ENCODE measurements at regions not wholly inside any gene's neighbourhood (a gene's known extent, or its start where the extent isn't known, plus 50 kb on each side); places are given as distances from the start of the nearest gene placed in this dataset.
"Not testable (repeated sequence)": the region's sequence is repeated elsewhere in the genome, so short reads cannot be mapped to it uniquely, and the experiment has no call there.

DNA sequence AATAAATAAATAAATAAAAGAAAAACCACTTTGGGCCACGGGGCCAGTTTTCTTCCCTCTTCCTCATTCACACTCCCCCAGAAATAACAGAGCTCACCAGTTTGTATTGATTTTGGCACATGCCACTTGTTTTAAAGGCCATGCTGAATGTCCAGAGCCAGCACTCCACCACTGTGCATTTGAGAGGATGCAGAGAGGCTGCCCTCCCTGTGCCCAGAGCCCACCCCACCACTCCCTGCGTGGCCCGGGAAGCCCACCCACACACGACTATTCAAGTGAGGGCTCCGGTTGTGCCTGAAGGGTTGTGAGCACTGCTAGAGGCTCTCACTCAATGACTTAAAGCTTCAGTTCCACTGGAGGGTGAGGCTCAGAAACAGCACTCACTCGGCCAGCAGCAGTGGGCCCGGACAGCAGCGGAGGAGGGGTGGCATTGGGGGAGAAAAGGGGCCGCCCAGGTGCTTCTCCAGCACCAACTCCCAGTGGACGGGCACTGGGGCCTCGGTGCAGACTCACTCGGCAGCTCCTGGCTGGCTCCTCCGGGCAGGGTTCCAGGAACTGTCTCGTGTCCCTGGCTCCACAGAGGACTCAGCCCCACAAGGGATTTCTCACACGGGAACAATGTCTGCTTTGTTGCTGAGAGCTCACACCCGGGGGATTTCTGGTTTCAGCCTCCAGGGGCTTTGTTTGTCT lies 112.7 kb downstream of the SHANK2 start:
- in situ Hi-C loops (cut with HindIII; ENCODE audit: low pct_unique_long_range_greater_than_20kb, low sequenced_read_pairs): no loop called here
- no peak for DNase-seq (ENCODE audit: low read depth)

- no peak for DNase-seq (ENCODE audit: low read depth)
- in situ Hi-C loops (cut with HindIII; ENCODE audit: low pct_unique_long_range_greater_than_20kb, low sequenced_read_pairs): no loop called here
Measured at GRCh38 chr11:71138737-71139425, 113.5 kb downstream of the SHANK2 start.

DNA sequence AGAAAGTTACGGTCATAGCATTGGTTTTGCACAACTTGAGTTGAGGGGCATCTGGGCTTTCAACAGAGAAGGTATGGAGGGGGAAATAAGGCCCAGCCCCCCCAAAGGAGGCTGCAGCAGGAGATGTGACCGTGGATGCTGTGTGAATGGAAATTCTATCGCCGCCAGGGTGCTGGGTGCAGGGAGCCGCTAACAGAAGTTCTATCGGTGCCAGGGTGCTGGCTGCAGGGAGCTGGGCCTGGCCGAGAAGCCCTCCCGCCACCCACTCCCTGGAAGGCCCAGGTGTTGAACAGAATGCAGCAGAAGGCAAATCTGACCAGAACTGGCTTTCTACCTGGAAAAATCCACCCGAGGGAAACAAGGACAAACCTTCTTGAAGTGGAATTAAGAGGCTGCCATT lies 115.0 kb downstream of the SHANK2 start:
- in situ Hi-C loops (cut with HindIII; ENCODE audit: low pct_unique_long_range_greater_than_20kb, low sequenced_read_pairs): no loop called here
- no peak for DNase-seq (ENCODE audit: low read depth)

DNA sequence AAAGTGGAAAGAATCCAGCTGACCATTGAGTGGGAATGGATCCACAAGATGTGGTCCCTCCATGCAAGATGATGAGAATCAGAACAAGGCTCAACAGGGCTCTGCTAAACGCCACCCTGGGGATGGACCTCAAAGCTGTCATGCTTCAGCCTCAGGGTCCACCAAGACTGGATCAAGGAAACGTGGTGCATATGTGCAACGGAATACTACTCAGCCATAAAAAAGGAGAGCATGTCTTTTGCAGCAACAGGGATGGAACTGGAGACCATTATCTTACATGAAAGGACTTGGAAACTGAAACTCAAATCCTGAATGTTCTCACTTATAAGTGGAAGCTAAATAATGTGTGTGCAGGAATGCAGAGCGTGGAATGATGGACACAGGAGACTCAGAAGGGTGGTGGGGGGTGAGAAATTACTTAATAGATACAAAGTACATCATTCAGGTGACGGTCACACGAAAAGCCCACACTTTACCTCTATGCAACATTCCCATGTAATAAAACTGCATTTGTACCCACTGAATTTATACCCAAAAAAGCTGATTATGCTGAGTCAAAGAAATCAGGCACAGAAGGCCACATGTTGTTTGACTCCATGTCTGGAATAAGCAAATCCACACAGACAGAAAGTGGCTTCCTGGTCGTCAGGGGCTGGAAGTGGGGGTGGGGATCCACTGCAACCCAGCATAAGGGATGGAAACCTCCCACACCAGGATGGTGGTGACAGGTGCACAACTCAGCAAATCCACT lies 116.1 kb downstream of the SHANK2 start:
- in situ Hi-C loops (cut with HindIII; ENCODE audit: low pct_unique_long_range_greater_than_20kb, low sequenced_read_pairs): no loop called here
- DNase-seq (ENCODE audit: low read depth): no peak

- no peak for DNase-seq (ENCODE audit: low read depth)
- in situ Hi-C loops (cut with HindIII; ENCODE audit: low pct_unique_long_range_greater_than_20kb, low sequenced_read_pairs): no loop called here
Measured at GRCh38 chr11:71135112-71135511, 117.3 kb downstream of the SHANK2 start.

DNA sequence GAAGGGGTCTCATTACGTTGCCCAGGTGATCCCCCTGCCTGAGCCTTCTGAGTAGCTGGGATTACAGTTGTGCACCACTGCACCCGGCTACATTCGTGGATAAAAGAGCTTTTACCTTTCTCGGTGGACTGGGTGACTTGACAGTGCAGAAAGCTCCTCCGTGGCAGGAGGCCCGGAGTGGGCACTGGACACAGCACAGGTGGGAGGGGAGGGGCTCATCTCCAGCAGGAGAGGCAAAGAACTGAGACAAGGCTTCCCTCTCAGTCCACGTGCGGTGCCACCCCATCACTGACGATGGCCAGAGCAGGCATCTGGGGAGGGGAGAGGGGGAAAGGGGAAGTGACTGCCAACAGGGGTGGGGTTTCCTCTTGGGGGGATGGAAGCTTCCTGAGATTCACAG lies 118.4 kb downstream of the SHANK2 start:
- no peak for DNase-seq (ENCODE audit: low read depth)
- in situ Hi-C loops (cut with HindIII; ENCODE audit: low pct_unique_long_range_greater_than_20kb, low sequenced_read_pairs): no loop called here

DNA sequence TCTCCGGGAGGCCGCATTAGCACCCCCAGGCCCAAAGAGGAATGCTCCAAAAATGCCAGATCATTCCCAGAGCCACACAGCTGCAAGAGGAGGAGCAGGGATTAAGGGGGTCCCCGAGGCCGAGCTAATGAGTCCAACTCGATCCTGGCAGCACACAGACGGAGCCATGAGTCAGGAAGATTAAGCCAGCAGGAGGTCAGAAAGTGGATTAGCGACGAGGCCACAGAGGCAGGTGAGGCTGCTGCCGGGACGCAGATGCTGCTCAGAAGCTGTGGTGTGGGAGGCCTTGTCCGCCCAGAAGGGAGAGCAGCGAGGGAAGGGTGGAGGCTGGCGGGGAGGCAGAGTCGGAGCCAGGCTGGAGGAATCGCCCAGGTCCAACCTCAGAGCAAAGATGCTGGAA lies 120.5 kb downstream of the SHANK2 start:
- in situ Hi-C loops (cut with HindIII; ENCODE audit: low pct_unique_long_range_greater_than_20kb, low sequenced_read_pairs): no loop called here
- DNase-seq (ENCODE audit: low read depth): no peak

DNA sequence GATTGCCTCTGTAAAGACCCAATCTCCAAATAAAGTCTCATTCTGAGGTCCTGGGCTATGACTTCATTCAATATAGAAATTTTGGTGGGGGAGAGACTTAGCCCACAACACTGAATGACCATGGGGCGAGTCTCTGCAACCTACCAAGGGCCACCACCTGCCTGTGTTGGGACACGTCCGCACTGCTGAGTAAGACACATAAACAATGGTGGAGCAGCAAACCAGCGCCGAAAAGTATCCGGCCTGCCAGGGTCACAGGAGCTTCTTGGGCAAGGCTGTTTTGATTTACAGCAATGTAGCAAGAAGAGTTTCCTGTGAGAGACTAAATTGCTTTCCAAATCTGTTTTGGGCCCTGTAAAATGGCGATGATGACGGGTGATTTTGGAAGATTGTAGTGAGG lies 122.3 kb downstream of the SHANK2 start:
- in situ Hi-C loops (cut with HindIII; ENCODE audit: low pct_unique_long_range_greater_than_20kb, low sequenced_read_pairs): no loop called here
- DNase-seq (ENCODE audit: low read depth): no peak

DNA sequence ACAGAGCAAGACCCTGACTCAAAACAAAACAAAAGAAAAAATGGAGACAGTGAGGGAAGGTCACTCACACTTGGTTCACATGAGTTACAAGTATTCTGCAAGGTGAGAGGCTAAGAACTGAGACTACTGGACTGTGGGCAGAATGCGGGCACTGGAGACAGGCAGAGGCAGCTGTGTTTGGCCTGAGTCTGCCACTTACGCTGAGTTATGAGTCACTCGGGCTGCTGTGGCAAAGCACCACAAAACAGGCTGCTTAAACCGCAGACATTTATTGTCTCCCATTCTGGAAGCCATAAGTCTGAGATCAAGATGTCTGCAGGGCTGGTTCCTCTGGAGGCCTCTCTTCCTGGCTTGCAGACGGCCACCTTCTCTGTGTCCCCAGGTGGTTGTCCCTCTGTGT lies 122.8 kb downstream of the SHANK2 start:
- no peak for DNase-seq (ENCODE audit: low read depth)

GRCh38 chr11:71127806-71128205 lies 124.6 kb downstream of the SHANK2 start:
- in situ Hi-C loops (cut with HindIII; ENCODE audit: low pct_unique_long_range_greater_than_20kb, low sequenced_read_pairs): no loop called here
- no peak for DNase-seq (ENCODE audit: low read depth)

More for the DNA sequence above, 122.8 kb downstream of the SHANK2 start:
- in situ Hi-C loops (cut with HindIII; ENCODE audit: low pct_unique_long_range_greater_than_20kb, low sequenced_read_pairs): no loop called here

GRCh38 chr11:71126401-71126800 lies 126.0 kb downstream of the SHANK2 start:
- DNase-seq (ENCODE audit: low read depth); in situ Hi-C loops (cut with HindIII; ENCODE audit: low pct_unique_long_range_greater_than_20kb, low sequenced_read_pairs): not testable (repeated sequence)

GRCh38 chr11:71125150-71125549 lies 127.2 kb downstream of the SHANK2 start:
- no peak for DNase-seq (ENCODE audit: low read depth)
- in situ Hi-C loops (cut with HindIII; ENCODE audit: low pct_unique_long_range_greater_than_20kb, low sequenced_read_pairs): no loop called here

- DNase-seq (ENCODE audit: low read depth): no peak
- in situ Hi-C loops (cut with HindIII; ENCODE audit: low pct_unique_long_range_greater_than_20kb, low sequenced_read_pairs): no loop called here
Measured at GRCh38 chr11:71124127-71124526, 128.2 kb downstream of the SHANK2 start.

- in situ Hi-C loops (cut with HindIII; ENCODE audit: low pct_unique_long_range_greater_than_20kb, low sequenced_read_pairs): no loop called here
- peak; percentile 3 for DNase-seq (ENCODE audit: low read depth)
Measured at GRCh38 chr11:71120471-71120896, 131.9 kb downstream of the SHANK2 start.

GRCh38 chr11:71119656-71120269 lies 132.6 kb downstream of the SHANK2 start:
- no peak for DNase-seq (ENCODE audit: low read depth)
- in situ Hi-C loops (cut with HindIII; ENCODE audit: low pct_unique_long_range_greater_than_20kb, low sequenced_read_pairs): no loop called here

- no peak for DNase-seq (ENCODE audit: low read depth)
- in situ Hi-C loops (cut with HindIII; ENCODE audit: low pct_unique_long_range_greater_than_20kb, low sequenced_read_pairs): no loop called here
Measured at GRCh38 chr11:71118671-71119250, 133.6 kb downstream of the SHANK2 start.

DNA sequence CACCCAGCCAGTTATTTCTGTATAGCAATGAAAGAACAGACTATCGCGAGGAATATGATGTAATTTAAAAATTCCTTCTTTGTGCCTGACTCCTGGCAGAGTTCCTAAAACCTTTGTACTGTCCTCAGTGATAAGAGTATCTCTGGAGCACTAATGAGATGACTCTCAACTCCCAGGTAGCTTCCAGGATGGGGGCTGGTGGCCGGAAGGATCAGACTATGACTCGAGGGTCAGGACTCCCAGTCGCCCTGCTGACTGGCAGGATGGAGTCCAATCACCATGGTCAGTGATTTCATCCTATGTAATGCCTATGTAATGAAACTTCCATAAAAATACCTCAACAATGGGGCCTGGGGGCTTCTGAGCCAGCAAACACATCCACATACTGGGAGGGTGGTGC lies 135.1 kb downstream of the SHANK2 start:
- in situ Hi-C loops (cut with HindIII; ENCODE audit: low pct_unique_long_range_greater_than_20kb, low sequenced_read_pairs): no loop called here
- peak; percentile 21 for DNase-seq (ENCODE audit: low read depth)

GRCh38 chr11:71116693-71117040 lies 135.7 kb downstream of the SHANK2 start:
- DNase-seq (ENCODE audit: low read depth): no peak
- in situ Hi-C loops (cut with HindIII; ENCODE audit: low pct_unique_long_range_greater_than_20kb, low sequenced_read_pairs): no loop called here
